IMR-90 (cell line): ENCODE measurements at regions not wholly inside any gene's neighbourhood (a gene's known extent, or its start where the extent isn't known, plus 50 kb on each side); places are given as distances from the start of the nearest gene placed in this dataset.

Source experiments
- BHLHE40 ChIP-seq: fragments of 150-350 bp; IDR thresholded peaks from 2 replicates; pipeline ENCODE4 v1.6.1; 2016; ENCODE audit warnings: mild to moderate bottlenecking, low read depth, low read length
- CEBPB ChIP-seq: IDR thresholded peaks from 2 replicates; pipeline ENCODE4 v1.6.1; 2012; ENCODE audit warnings: low read depth, low read length, improper control_type of control experiment
- CHD1 ChIP-seq: IDR thresholded peaks from 2 replicates; pipeline ENCODE4 v1.6.1; 2012; ENCODE audit warnings: low read depth, low read length, improper control_type of control experiment
- CTCF ChIP-seq: conservative IDR thresholded peaks from 2 replicates; pipeline ENCODE4 v1.5.1; 2012; ENCODE audit warnings: mild to moderate bottlenecking, low read depth, low read length, improper control_type of control experiment
- ELK1 ChIP-seq: fragments of 150-350 bp; IDR thresholded peaks from 2 replicates; pipeline ENCODE4 v1.6.1; 2016; ENCODE audit warnings: low read depth, mild to moderate bottlenecking, low read length, moderate library complexity, borderline replicate concordance
- FOS ChIP-seq: fragments of 150-350 bp; IDR thresholded peaks from 2 replicates; pipeline ENCODE4 v1.6.1; 2016; ENCODE audit warnings: low read depth, low read length
- MAFK ChIP-seq: IDR thresholded peaks from 2 replicates; pipeline ENCODE4 v1.6.1; 2012; ENCODE audit warnings: low read depth, low read length, improper control_type of control experiment
- MAZ ChIP-seq: IDR thresholded peaks from 2 replicates; pipeline ENCODE4 v1.6.1; 2012; ENCODE audit warnings: low read depth, mild to moderate bottlenecking, low read length, improper control_type of control experiment, moderate library complexity, borderline replicate concordance
- POLR2A ChIP-seq: IDR thresholded peaks from 2 replicates; pipeline ENCODE4 v1.6.1; 2012; ENCODE audit warnings: mild to moderate bottlenecking, low read depth, low read length
- RAD21 ChIP-seq: IDR thresholded peaks from 2 replicates; pipeline ENCODE4 v1.6.1; 2012; ENCODE audit warnings: low read length, improper control_type of control experiment
- RCOR1 ChIP-seq: IDR thresholded peaks from 2 replicates; pipeline ENCODE4 v1.6.1; 2012; ENCODE audit warnings: mild to moderate bottlenecking, low read length, improper control_type of control experiment; ENCODE audit not compliant: insufficient replicate concordance
- RFX5 ChIP-seq: IDR thresholded peaks from 2 replicates; pipeline ENCODE4 v1.8.0; 2012; ENCODE audit warnings: low read depth, mild to moderate bottlenecking, low read length, moderate library complexity
- SMC3 ChIP-seq: fragments of 150-350 bp; IDR thresholded peaks from 2 replicates; pipeline ENCODE4 v1.6.1; 2016; ENCODE audit warnings: low read depth, mild to moderate bottlenecking, antibody characterized with exemption, low read length, moderate library complexity

GRCh38 chr5:126094991-126095390 is 328.2 kb upstream of the GRAMD2B start:
- no peak for TF ChIP-seq CTCF
- TF ChIP-seq POLR2A: no peak
- no peak for TF ChIP-seq BHLHE40
- TF ChIP-seq CHD1: no peak
- no peak for TF ChIP-seq RAD21
- TF ChIP-seq MAZ: no peak
- no peak for TF ChIP-seq FOS
- TF ChIP-seq RFX5: no peak
- TF ChIP-seq RCOR1: no peak
- no peak for TF ChIP-seq SMC3
- no peak for TF ChIP-seq MAFK
- no peak for TF ChIP-seq ELK1
- TF ChIP-seq CEBPB: no peak
